SU-DHL-6 (cell line): ENCODE measurements at regions not wholly inside any gene's neighbourhood (a gene's known extent, or its start where the extent isn't known, plus 50 kb on each side); places are given as distances from the start of the nearest gene placed in this dataset.

ENCODE experiments used
- H2AFZ ChIP-seq: fragments of 200-600 bp; sonication (generic); 2 replicates; pipeline ENCODE4 v1.6.1; 2014; ENCODE audit warnings: low read depth, mild to moderate bottlenecking, moderate library complexity, mixed read lengths, antibody characterized with exemption, low read length; ENCODE audit not compliant: severe bottlenecking
- H3F3A ChIP-seq: fragments of 200-600 bp; shearing (Covaris generic); 2 replicates; pipeline ENCODE4 v1.6.0; 2016; ENCODE audit warnings: antibody characterized with exemption, mild to moderate bottlenecking; ENCODE audit not compliant: insufficient read depth
- H3K27ac ChIP-seq: fragments of 200-600 bp; sonication (generic); 2 replicates; pipeline ENCODE4 v1.5.1; 2016; ENCODE audit warnings: low read depth, mild to moderate bottlenecking, low read length, moderate library complexity, mixed read lengths
- H3K27me3 ChIP-seq: fragments of 200-600 bp; sonication (generic), shearing (Covaris generic); 2 replicates; pipeline ENCODE4 v1.6.0; 2014; ENCODE audit warnings: mild to moderate bottlenecking, low read length
- H3K36me3 ChIP-seq: fragments of 200-600 bp; sonication (generic); 2 replicates; pipeline ENCODE4 v1.6.1; 2014; ENCODE audit warnings: mild to moderate bottlenecking, low read length, mixed read lengths
- H3K4me2 ChIP-seq: fragments of 300-600, 200-600 bp; shearing (Covaris generic), sonication (generic); 2 replicates; pipeline ENCODE4 v1.6.0; 2014; ENCODE audit warnings: low read length, low read depth, mild to moderate bottlenecking; ENCODE audit not compliant: poor library complexity, severe bottlenecking
- H3K4me3 ChIP-seq: fragments of 200-600 bp; sonication (generic); 2 replicates; pipeline ENCODE4 v1.5.1; 2014; ENCODE audit warnings: antibody characterized with exemption, low read length, mild to moderate bottlenecking, mixed read lengths; ENCODE audit not compliant: insufficient read depth, poor library complexity, severe bottlenecking
- H3K79me2 ChIP-seq: fragments of 200-600 bp; sonication (generic); 2 replicates; pipeline ENCODE4 v1.6.1; 2014; ENCODE audit warnings: mild to moderate bottlenecking, low read length, moderate library complexity; ENCODE audit not compliant: insufficient read depth
- H3K9ac ChIP-seq: fragments of 200-600 bp; sonication (generic); 2 replicates; pipeline ENCODE4 v1.7.0; 2014; ENCODE audit warnings: mild to moderate bottlenecking, low read length
- H3K9me2 ChIP-seq: fragments of 200-600 bp; sonication (generic); replicated peaks from 2 replicates; pipeline ENCODE4 v1.6.1; 2014; ENCODE audit warnings: low read length; ENCODE audit not compliant: insufficient read depth
- H3K9me3 ChIP-seq: fragments of 200-600 bp; sonication (generic); 2 replicates; pipeline ENCODE4 v1.6.1; 2014; ENCODE audit warnings: low read length, mixed read lengths; ENCODE audit not compliant: insufficient read depth
- H4K20me1 ChIP-seq: fragments of 200-600 bp; sonication (generic); 2 replicates; pipeline ENCODE4 v1.6.1; 2014; ENCODE audit warnings: low read depth, mild to moderate bottlenecking, antibody characterized with exemption, low read length, moderate library complexity, mixed read lengths
- CTCF ChIP-seq: fragments of 200-600 bp; sonication (generic); IDR thresholded peaks from one replicate; pipeline ENCODE4 v1.5.1; 2017; ENCODE audit warnings: antibody characterized with exemption, mild to moderate bottlenecking, low read length, moderate library complexity; ENCODE audit not compliant: insufficient read depth, poor library complexity, severe bottlenecking
- EZH2phosphoT487 ChIP-seq: fragments of 200-600 bp; sonication (generic), shearing (Covaris generic); conservative IDR thresholded peaks from 2 replicates; pipeline ENCODE4 v1.6.1; 2018; ENCODE audit warnings: mild to moderate bottlenecking, antibody characterized with exemption, low read length, moderate library complexity, mixed read lengths

GRCh38 chr4:34953145-34953799 lies 1291.0 kb downstream of the ARAP2 start:
- Histone ChIP-seq H3K79me2 (no peaks in the 10 kb centered on the region), H2AFZ (peak overlapping the region; percentile 62), H3K9ac (no peak overlapping the region), H3K4me2 (no peak overlapping the region), H3K9me3 (no peaks in the 10 kb centered on the region; the same call in 1 of the 2 replicates), H3K9me2 (no peaks in the 10 kb centered on the region), H3K27ac (no peak overlapping the region), H3F3A (no peaks in the 10 kb centered on the region), H3K4me3 (no peak overlapping the region), H3K27me3 (no peaks in the 10 kb centered on the region), H4K20me1 (no peaks in the 10 kb centered on the region), H3K36me3 (no peaks in the 10 kb centered on the region)
- TF ChIP-seq CTCF = no peak
- TF ChIP-seq EZH2phosphoT487 = no peak

- H2AFZ ChIP-seq = peak overlapping the region; percentile 27
- H3K36me3 ChIP-seq = no peaks in the 10 kb centered on the region
- no peak overlapping the region for H3K9ac ChIP-seq
- TF ChIP-seq EZH2phosphoT487 = no peak
- no peak for TF ChIP-seq CTCF
- H3K9me3 ChIP-seq = no peaks in the 10 kb centered on the region
- no peaks in the 10 kb centered on the region for H4K20me1 ChIP-seq
- H3K79me2 ChIP-seq = no peaks in the 10 kb centered on the region
- H3K9me2 ChIP-seq = no peaks in the 10 kb centered on the region
- no peak overlapping the region for H3K4me3 ChIP-seq
- no peak overlapping the region for H3K4me2 ChIP-seq
- no peaks in the 10 kb centered on the region for H3K27me3 ChIP-seq
- H3K27ac ChIP-seq = no peak overlapping the region
- H3F3A ChIP-seq = no peaks in the 10 kb centered on the region
Observed at GRCh38 chr4:34964613-34965012, 1279.7 kb downstream of the ARAP2 start.

GRCh38 chr4:34972189-34972588 lies 1272.1 kb downstream of the ARAP2 start:
- no peaks in the 10 kb centered on the region for H3F3A ChIP-seq
- no peaks in the 10 kb centered on the region for H3K36me3 ChIP-seq
- no peaks in the 10 kb centered on the region for H3K27me3 ChIP-seq
- no peak overlapping the region for H3K4me3 ChIP-seq
- TF ChIP-seq EZH2phosphoT487 (no peak), CTCF (no peak)
- no peaks in the 10 kb centered on the region for H4K20me1 ChIP-seq
- no peak overlapping the region for H3K9ac ChIP-seq
- H2AFZ ChIP-seq = no peak overlapping the region
- no peaks in the 10 kb centered on the region for H3K9me2 ChIP-seq
- H3K27ac ChIP-seq = no peak overlapping the region
- H3K9me3 ChIP-seq = no peaks in the 10 kb centered on the region
- H3K4me2 ChIP-seq = no peak overlapping the region
- no peaks in the 10 kb centered on the region for H3K79me2 ChIP-seq
